Loucy (cell line): ENCODE measurements at regions not wholly inside any gene's neighbourhood (a gene's known extent, or its start where the extent isn't known, plus 50 kb on each side); places are given as distances from the start of the nearest gene placed in this dataset.

Source experiments
- H2AFZ ChIP-seq: fragments of 200-600 bp; sonication (generic); 2 replicates; pipeline ENCODE4 v1.6.0; 2016; ENCODE audit warnings: antibody characterized with exemption, mild to moderate bottlenecking, low read length, moderate library complexity
- H3F3A ChIP-seq: fragments of 200-600 bp; 2 replicates; pipeline ENCODE4 v1.6.0; 2016; ENCODE audit warnings: antibody characterized with exemption, low read depth, mild to moderate bottlenecking
- H3K27me3 ChIP-seq: fragments of 200-600 bp; sonication (generic); 2 replicates; pipeline ENCODE4 v1.6.1; 2014; ENCODE audit warnings: low read length, mild to moderate bottlenecking; ENCODE audit not compliant: insufficient read depth, poor library complexity, severe bottlenecking
- H3K36me3 ChIP-seq: fragments of 200-600 bp; sonication (generic); 2 replicates; pipeline ENCODE4 v1.6.1; 2016; ENCODE audit warnings: low read length; ENCODE audit not compliant: insufficient read depth
- H3K4me1 ChIP-seq: fragments of 200-600 bp; sonication (generic); 2 replicates; pipeline ENCODE4 v1.5.1; 2014; ENCODE audit warnings: low read length, mild to moderate bottlenecking; ENCODE audit not compliant: insufficient read depth, poor library complexity, severe bottlenecking
- H3K4me2 ChIP-seq: fragments of 200-600 bp; sonication (generic); 2 replicates; pipeline ENCODE4 v1.6.0; 2014; ENCODE audit warnings: antibody characterized with exemption, low read length, low read depth, mild to moderate bottlenecking; ENCODE audit not compliant: poor library complexity, severe bottlenecking
- H3K4me3 ChIP-seq: fragments of 200-600 bp; sonication (generic); 2 replicates; pipeline ENCODE4 v1.5.1; 2014; ENCODE audit warnings: low read length, mild to moderate bottlenecking, mixed read lengths; ENCODE audit not compliant: poor library complexity, severe bottlenecking
- H3K79me2 ChIP-seq: fragments of 200-600 bp; sonication (generic); 2 replicates; pipeline ENCODE4 v1.6.1; 2014; ENCODE audit warnings: low read length; ENCODE audit not compliant: insufficient read depth
- H3K9ac ChIP-seq: fragments of 200-600 bp; sonication (generic); 2 replicates; pipeline ENCODE4 v1.6.0; 2014; ENCODE audit warnings: mild to moderate bottlenecking, low read depth, low read length, moderate library complexity; ENCODE audit not compliant: poor library complexity, severe bottlenecking
- H3K9me2 ChIP-seq: fragments of 200-600 bp; sonication (generic); replicated peaks from 2 replicates; pipeline ENCODE4 v1.6.1; 2016; ENCODE audit warnings: low read depth, low read length, mixed read lengths
- H3K9me3 ChIP-seq: fragments of 200-600 bp; sonication (generic); 2 replicates; pipeline ENCODE4 v1.6.1; 2014; ENCODE audit warnings: mild to moderate bottlenecking, antibody characterized with exemption, low read length, low read depth; ENCODE audit not compliant: insufficient read depth
- H4K20me1 ChIP-seq: fragments of 200-600 bp; sonication (generic); 2 replicates; pipeline ENCODE4 v1.6.0; 2014; ENCODE audit warnings: antibody characterized with exemption, low read length, mild to moderate bottlenecking; ENCODE audit not compliant: insufficient read depth, poor library complexity, severe bottlenecking
- CTCF ChIP-seq: fragments of 200-600 bp; sonication (generic); conservative IDR thresholded peaks from 2 replicates; pipeline ENCODE4 v1.5.1; 2014; ENCODE audit warnings: mild to moderate bottlenecking, antibody characterized with exemption, low read length
- EZH2phosphoT487 ChIP-seq: fragments of 200-600 bp; IDR thresholded peaks from 2 replicates; pipeline ENCODE4 v1.6.1; 2018; ENCODE audit warnings: antibody characterized with exemption, mild to moderate bottlenecking, moderate library complexity, borderline replicate concordance

- no peak overlapping the region for H3K9ac ChIP-seq
- H3K4me2 ChIP-seq: no peak overlapping the region
- no peaks in the 10 kb centered on the region for H3K79me2 ChIP-seq
- no peaks in the 10 kb centered on the region for H4K20me1 ChIP-seq
- peaks cover 2% of the 10 kb centered on the region for H3K4me1 ChIP-seq
- H3K9me2 ChIP-seq: no peaks in the 10 kb centered on the region
- H3F3A ChIP-seq: no peaks in the 10 kb centered on the region
- no peak overlapping the region for H3K4me3 ChIP-seq
- H2AFZ ChIP-seq: no peak overlapping the region
- TF ChIP-seq CTCF: no peak
- no peak for TF ChIP-seq EZH2phosphoT487
- H3K36me3 ChIP-seq: no peaks in the 10 kb centered on the region
- H3K9me3 ChIP-seq: no peaks in the 10 kb centered on the region
- H3K27me3 ChIP-seq: no peaks in the 10 kb centered on the region
These were observed 353.3 kb upstream of the ACVR2A start for GRCh38 chr2:147491506-147491905.

- Histone ChIP-seq H3K79me2 (no peaks in the 10 kb centered on the region), H3K9me3 (no peaks in the 10 kb centered on the region), H3K4me1 (peaks cover 2% of the 10 kb centered on the region), H3K36me3 (no peaks in the 10 kb centered on the region), H3K9me2 (no peaks in the 10 kb centered on the region), H3K9ac (no peak overlapping the region), H4K20me1 (no peaks in the 10 kb centered on the region), H3F3A (no peaks in the 10 kb centered on the region), H2AFZ (no peak overlapping the region), H3K4me2 (no peak overlapping the region), H3K27me3 (no peaks in the 10 kb centered on the region), H3K4me3 (no peak overlapping the region)
- TF ChIP-seq EZH2phosphoT487 (no peak), CTCF (no peak)
These were observed 354.2 kb upstream of the ACVR2A start for GRCh38 chr2:147490401-147491261.

GRCh38 chr2:147488472-147488871, 356.4 kb upstream of the ACVR2A start:
- no peaks in the 10 kb centered on the region for H4K20me1 ChIP-seq
- no peaks in the 10 kb centered on the region for H3F3A ChIP-seq
- no peaks in the 10 kb centered on the region for H3K27me3 ChIP-seq
- H3K4me2 ChIP-seq: no peak overlapping the region
- H3K4me3 ChIP-seq: no peak overlapping the region
- no peaks in the 10 kb centered on the region for H3K79me2 ChIP-seq
- no peaks in the 10 kb centered on the region for H3K36me3 ChIP-seq
- no peak overlapping the region for H3K9ac ChIP-seq
- no peaks in the 10 kb centered on the region for H3K9me2 ChIP-seq
- TF ChIP-seq CTCF (no peak), EZH2phosphoT487 (no peak)
- peaks cover 2% of the 10 kb centered on the region for H3K4me1 ChIP-seq
- H3K9me3 ChIP-seq: no peaks in the 10 kb centered on the region
- H2AFZ ChIP-seq: no peak overlapping the region
